ENCODE measurements at regions not wholly inside any gene's neighbourhood (a gene's known extent, or its start where the extent isn't known, plus 50 kb on each side); places are given as distances from the start of the nearest gene placed in this dataset.
A peak's percentile ranks its signal among the peaks of the same experiment; 100 is the strongest.

DNA sequence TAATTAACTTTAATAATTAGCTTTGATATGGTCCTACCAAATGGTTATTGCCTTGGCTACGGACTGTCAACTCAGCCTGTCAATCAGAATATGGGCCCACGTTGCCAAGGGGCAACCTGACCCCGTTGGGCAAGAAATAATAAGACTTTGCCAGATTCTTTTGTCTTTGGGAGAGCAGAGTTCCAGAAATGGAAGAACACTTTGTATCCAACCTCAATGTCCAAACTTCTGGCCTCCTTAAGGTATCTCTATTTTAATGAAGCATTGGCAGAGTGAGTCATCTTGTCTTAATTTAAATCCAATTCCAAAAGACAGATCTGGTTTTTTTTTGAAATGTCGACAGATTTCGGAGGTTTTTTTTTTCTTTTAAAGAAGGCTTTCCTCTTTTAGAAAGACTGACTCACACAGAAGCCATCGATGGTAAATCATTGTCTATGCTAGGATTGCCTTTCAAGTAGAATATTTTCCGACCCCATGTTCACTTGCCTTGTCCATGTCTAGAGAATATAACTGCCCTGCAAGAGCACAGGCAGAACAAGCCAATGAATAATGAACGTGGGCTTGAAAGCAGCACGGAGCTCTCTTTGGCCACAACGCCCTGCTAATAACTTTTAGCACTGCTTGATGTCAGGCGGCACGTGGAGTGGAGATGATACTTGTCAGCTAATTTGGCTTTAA, 190.3 kb upstream of the GATB start:
- Mint-ChIP-seq H3K27me3 (no peaks in the 10 kb centered on the region), H3K4me1 (no peaks in the 10 kb centered on the region)
- no peak for ATAC-seq (replicated peaks; ENCODE audit: extremely low read depth, poor library complexity, severe bottlenecking)

DNA sequence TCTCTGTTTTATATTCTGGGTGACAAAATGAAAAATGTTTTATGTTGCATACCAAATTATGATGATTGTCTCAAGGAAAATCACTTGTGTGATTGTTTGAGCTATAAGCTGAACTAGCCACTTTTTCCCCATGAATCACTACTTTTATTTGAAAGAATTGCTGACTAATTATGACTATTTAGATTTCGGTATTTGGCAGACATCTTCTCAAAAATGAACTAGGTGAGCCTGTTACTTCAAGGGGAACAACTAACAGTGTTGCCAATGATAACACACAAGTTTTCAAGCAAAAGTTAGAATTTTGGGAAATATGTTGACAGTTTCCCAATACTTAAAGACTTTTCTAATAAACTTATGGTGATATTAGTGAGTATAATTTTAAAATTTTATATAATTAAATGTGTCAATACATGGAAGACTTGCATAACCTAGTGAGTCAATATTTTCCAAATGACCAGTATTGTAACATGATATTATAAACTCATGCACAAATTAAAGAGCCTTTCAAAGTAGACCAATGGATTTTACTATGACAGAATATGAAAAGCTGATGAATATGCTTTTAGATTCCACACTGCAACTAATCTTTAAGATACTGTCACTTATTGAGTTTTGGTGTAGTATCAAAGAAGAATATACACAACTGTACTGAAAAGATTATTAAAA, 187.7 kb upstream of the GATB start:
- DNase-seq (ENCODE audit: low spot score in 2 of 2), result no peak
- Mint-ChIP-seq H3K4me3 (no peak overlapping the region), H3K4me1 (no peaks in the 10 kb centered on the region), H3K36me3 (ENCODE audit: insufficient read depth) (peaks cover 2% of the 10 kb centered on the region), H3K27me3 (no peaks in the 10 kb centered on the region), H3K9me3 (peaks cover 17% of the 10 kb centered on the region), H3K27ac (ENCODE audit: low read depth) (no peak overlapping the region)
- ATAC-seq (replicated peaks; ENCODE audit: extremely low read depth, poor library complexity, severe bottlenecking), result no peak

More for the DNA sequence above, 190.3 kb upstream of the GATB start:
- H3K9me3 Mint-ChIP-seq, result peaks cover 14% of the 10 kb centered on the region
- DNase-seq (ENCODE audit: low spot score in 2 of 2), result no peak
- H3K36me3 Mint-ChIP-seq (ENCODE audit: insufficient read depth), result no peaks in the 10 kb centered on the region
- no peak overlapping the region for H3K27ac Mint-ChIP-seq (ENCODE audit: low read depth)
- H3K4me3 Mint-ChIP-seq, result no peak overlapping the region

DNA sequence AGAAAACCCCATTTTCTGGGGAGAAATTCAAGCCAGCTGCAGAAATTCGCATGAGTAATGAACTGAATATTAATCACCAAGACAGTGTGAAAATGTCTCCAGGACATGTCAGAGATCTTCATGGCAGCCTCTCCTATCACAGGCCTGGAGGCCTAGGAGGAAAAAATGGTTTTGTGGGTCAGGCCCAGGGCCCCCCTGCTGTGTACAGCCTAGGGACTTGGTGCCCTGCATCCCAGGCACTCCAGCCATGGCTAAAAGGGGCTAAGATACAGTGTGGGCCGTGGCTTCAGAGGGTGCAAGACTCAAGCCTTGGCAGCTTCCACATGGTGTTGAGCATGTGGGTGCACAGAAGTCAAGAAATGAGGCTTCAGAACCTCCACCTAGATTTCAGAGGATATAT, 185.9 kb upstream of the GATB start:
- H3K27me3 Mint-ChIP-seq, result no peaks in the 10 kb centered on the region
- H3K27ac Mint-ChIP-seq (ENCODE audit: low read depth), result no peak overlapping the region

DNA sequence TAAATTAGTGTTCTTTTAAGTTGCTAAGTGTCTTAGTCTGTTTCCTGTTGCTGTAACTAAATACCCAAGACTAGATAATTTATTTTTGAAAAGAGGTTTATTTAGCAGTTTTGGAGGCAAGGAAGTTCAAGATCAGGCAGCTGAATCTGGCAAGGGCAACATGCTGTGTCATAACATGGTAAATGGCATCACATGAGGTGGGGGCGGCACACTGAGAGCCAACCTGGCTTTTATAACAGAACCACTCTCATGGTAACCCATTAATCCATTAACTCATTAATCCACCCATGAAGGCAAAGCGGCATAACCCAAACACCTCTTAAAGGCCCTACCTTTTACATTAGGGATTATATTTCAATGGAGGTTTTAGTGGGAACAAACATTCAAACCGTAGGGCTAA, 182.2 kb upstream of the GATB start:
- no peak overlapping the region for H3K4me3 Mint-ChIP-seq
- no peak overlapping the region for H3K27ac Mint-ChIP-seq (ENCODE audit: low read depth)
- H3K36me3 Mint-ChIP-seq (ENCODE audit: insufficient read depth), result peaks cover 2% of the 10 kb centered on the region
- H3K9me3 Mint-ChIP-seq, result peaks cover 15% of the 10 kb centered on the region
- ATAC-seq (replicated peaks; ENCODE audit: extremely low read depth, poor library complexity, severe bottlenecking) (no peak), DNase-seq (ENCODE audit: low spot score in 2 of 2) (no peak)
- H3K4me1 Mint-ChIP-seq, result peaks cover 8% of the 10 kb centered on the region
- H3K27me3 Mint-ChIP-seq, result no peaks in the 10 kb centered on the region

More for the DNA sequence above, 185.9 kb upstream of the GATB start:
- DNase-seq (ENCODE audit: low spot score in 2 of 2) (no peak), ATAC-seq (replicated peaks; ENCODE audit: extremely low read depth, poor library complexity, severe bottlenecking) (no peak)
- no peaks in the 10 kb centered on the region for H3K4me1 Mint-ChIP-seq
- H3K9me3 Mint-ChIP-seq, result peaks cover 17% of the 10 kb centered on the region
- H3K36me3 Mint-ChIP-seq (ENCODE audit: insufficient read depth), result peaks cover 2% of the 10 kb centered on the region
- no peak overlapping the region for H3K4me3 Mint-ChIP-seq

GRCh38 chr4:151940926-151941617, 180.3 kb upstream of the GATB start:
- H3K27ac Mint-ChIP-seq (ENCODE audit: low read depth), result no peak overlapping the region
- H3K36me3 Mint-ChIP-seq (ENCODE audit: insufficient read depth), result peaks cover 4% of the 10 kb centered on the region
- DNase-seq (ENCODE audit: low spot score in 2 of 2) (no peak), ATAC-seq (replicated peaks; ENCODE audit: extremely low read depth, poor library complexity, severe bottlenecking) (no peak)
- H3K9me3 Mint-ChIP-seq, result peaks cover 2% of the 10 kb centered on the region
- H3K4me1 Mint-ChIP-seq, result peaks cover 8% of the 10 kb centered on the region
- H3K4me3 Mint-ChIP-seq, result no peak overlapping the region
- no peaks in the 10 kb centered on the region for H3K27me3 Mint-ChIP-seq

DNA sequence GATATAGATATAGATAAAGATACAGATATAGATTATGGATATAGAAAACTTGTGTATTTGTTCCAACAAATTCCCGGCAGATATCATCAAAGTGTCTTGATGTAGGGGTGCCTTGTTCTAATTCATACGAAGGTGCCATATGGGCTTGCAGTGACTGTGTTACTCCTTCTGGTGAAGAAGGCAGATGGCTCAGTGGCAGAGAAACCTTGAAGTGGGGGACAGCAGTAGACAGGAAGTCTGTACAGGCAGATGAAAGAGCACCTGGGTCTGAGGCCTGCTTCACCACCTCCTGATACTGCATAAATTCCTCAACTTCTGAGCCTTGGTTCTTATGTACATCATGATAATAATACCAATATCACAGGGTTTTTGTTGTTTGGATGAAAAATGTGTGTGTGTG, 179.5 kb upstream of the GATB start:
- DNase-seq (ENCODE audit: low spot score in 2 of 2) (no peak), ATAC-seq (replicated peaks; ENCODE audit: extremely low read depth, poor library complexity, severe bottlenecking) (no peak)
- Mint-ChIP-seq H3K36me3 (ENCODE audit: insufficient read depth) (peaks cover 4% of the 10 kb centered on the region), H3K4me3 (no peak overlapping the region), H3K4me1 (peaks cover 8% of the 10 kb centered on the region), H3K27ac (ENCODE audit: low read depth) (peak overlapping the region; percentile 26), H3K27me3 (no peaks in the 10 kb centered on the region), H3K9me3 (no peaks in the 10 kb centered on the region)

DNA sequence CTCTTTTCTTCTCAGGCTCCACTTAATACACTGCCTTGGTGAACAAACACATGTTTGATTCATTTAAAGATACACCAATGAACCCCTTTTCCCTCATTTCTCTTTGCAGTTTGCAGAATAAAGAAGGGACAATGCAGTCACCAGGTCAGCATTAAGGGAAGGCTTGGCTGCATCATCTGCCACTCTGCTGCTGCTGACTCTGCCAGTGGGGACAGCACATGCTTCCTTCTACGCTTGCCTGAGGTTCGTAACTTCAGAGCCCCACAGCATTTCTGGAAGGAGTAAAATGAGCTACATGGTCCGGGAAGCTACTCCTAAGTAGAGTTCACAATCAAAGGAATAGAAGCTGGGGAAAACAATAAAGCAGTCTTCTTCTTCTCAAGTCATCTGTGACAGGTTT, 178.9 kb upstream of the GATB start:
- H3K9me3 Mint-ChIP-seq, result no peaks in the 10 kb centered on the region
- no peak overlapping the region for H3K4me3 Mint-ChIP-seq

GRCh38 chr4:151935411-151935810, 174.6 kb upstream of the GATB start:
- Mint-ChIP-seq H3K4me1 (peaks cover 4% of the 10 kb centered on the region), H3K36me3 (ENCODE audit: insufficient read depth) (peaks cover 1% of the 10 kb centered on the region), H3K9me3 (no peaks in the 10 kb centered on the region), H3K4me3 (no peak overlapping the region), H3K27ac (ENCODE audit: low read depth) (no peak overlapping the region), H3K27me3 (no peaks in the 10 kb centered on the region)
- DNase-seq (ENCODE audit: low spot score in 2 of 2) (no peak), ATAC-seq (replicated peaks; ENCODE audit: extremely low read depth, poor library complexity, severe bottlenecking) (no peak)

More for the DNA sequence above, 178.9 kb upstream of the GATB start:
- Mint-ChIP-seq H3K36me3 (ENCODE audit: insufficient read depth) (peaks cover 4% of the 10 kb centered on the region), H3K4me1 (peaks cover 8% of the 10 kb centered on the region), H3K27me3 (no peaks in the 10 kb centered on the region), H3K27ac (ENCODE audit: low read depth) (no peak overlapping the region)
- ATAC-seq (replicated peaks; ENCODE audit: extremely low read depth, poor library complexity, severe bottlenecking), result no peak
- no peak for DNase-seq (ENCODE audit: low spot score in 2 of 2)

DNA sequence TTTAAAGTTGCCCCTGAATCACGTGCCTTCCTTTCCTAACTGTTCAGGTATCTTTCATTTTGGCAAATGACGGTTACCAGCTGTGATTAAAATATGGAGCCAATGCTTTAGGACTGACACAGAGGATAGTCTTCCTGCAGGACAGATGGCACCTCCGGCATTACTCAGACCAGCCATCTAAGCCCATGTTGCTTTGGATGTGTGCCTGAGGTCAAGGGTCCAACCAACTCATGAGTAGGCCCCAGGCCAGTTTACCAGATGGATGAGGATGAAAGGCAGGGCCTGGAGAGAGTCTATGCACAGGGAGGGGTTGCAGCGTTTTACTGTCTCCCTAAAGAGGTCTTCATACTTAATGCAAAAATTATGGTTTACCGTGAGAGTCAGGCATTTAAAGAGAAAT, 174.0 kb upstream of the GATB start:
- Mint-ChIP-seq H3K9me3 (no peaks in the 10 kb centered on the region), H3K27me3 (no peaks in the 10 kb centered on the region), H3K36me3 (ENCODE audit: insufficient read depth) (peaks cover 1% of the 10 kb centered on the region), H3K27ac (ENCODE audit: low read depth) (no peak overlapping the region), H3K4me3 (no peak overlapping the region), H3K4me1 (no peaks in the 10 kb centered on the region)
- no peak for DNase-seq (ENCODE audit: low spot score in 2 of 2)
- ATAC-seq (replicated peaks; ENCODE audit: extremely low read depth, poor library complexity, severe bottlenecking), result no peak

- Mint-ChIP-seq H3K27me3 (no peaks in the 10 kb centered on the region), H3K4me1 (no peaks in the 10 kb centered on the region), H3K9me3 (no peaks in the 10 kb centered on the region), H3K36me3 (ENCODE audit: insufficient read depth) (peaks cover 1% of the 10 kb centered on the region), H3K4me3 (no peak overlapping the region), H3K27ac (ENCODE audit: low read depth) (no peak overlapping the region)
- ATAC-seq (replicated peaks; ENCODE audit: extremely low read depth, poor library complexity, severe bottlenecking) (no peak), DNase-seq (ENCODE audit: low spot score in 2 of 2) (no peak)
Measured at GRCh38 chr4:151933122-151933827, 172.5 kb upstream of the GATB start.

GRCh38 chr4:151931563-151931962, 170.8 kb upstream of the GATB start:
- peaks cover 3% of the 10 kb centered on the region for H3K9me3 Mint-ChIP-seq
- ATAC-seq (replicated peaks; ENCODE audit: extremely low read depth, poor library complexity, severe bottlenecking) (no peak), DNase-seq (ENCODE audit: low spot score in 2 of 2) (no peak)
- H3K36me3 Mint-ChIP-seq (ENCODE audit: insufficient read depth), result no peaks in the 10 kb centered on the region
- peaks cover 11% of the 10 kb centered on the region for H3K27me3 Mint-ChIP-seq
- H3K4me1 Mint-ChIP-seq, result no peaks in the 10 kb centered on the region
- H3K27ac Mint-ChIP-seq (ENCODE audit: low read depth), result no peak overlapping the region
- no peak overlapping the region for H3K4me3 Mint-ChIP-seq

DNA sequence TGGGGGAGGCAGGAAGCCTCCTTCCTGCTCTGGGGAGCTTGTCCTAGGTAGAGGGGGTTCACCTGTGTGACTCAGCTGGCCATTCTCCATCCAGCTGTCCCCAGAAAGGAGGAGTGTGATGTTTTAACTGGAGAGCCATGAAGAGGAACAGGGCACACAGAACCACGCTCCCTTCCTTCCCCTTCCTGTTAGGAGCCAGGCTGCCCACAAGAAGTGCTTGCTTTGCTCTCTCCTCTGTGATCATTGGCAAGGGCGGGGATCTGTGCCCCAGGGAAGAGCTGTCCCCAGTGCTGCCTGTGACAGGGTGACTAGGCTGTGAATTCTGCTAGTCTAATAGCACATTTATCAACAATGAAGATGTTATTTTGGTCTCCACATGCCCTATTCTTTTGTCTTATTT, 169.6 kb upstream of the GATB start:
- ATAC-seq (replicated peaks; ENCODE audit: extremely low read depth, poor library complexity, severe bottlenecking) (no peak), DNase-seq (ENCODE audit: low spot score in 2 of 2) (no peak)
- Mint-ChIP-seq H3K27me3 (peaks cover 21% of the 10 kb centered on the region), H3K9me3 (peaks cover 7% of the 10 kb centered on the region), H3K27ac (ENCODE audit: low read depth) (no peak overlapping the region), H3K4me3 (no peak overlapping the region), H3K4me1 (no peaks in the 10 kb centered on the region), H3K36me3 (ENCODE audit: insufficient read depth) (no peaks in the 10 kb centered on the region)
